Panc1 (cell line): ENCODE measurements at regions not wholly inside any gene's neighbourhood (a gene's known extent, or its start where the extent isn't known, plus 50 kb on each side); places are given as distances from the start of the nearest gene placed in this dataset.

ENCODE experiments used
- ATAC-seq: fragments of 200-7000 bp; cut with Tn5 transposase; 2 replicates; pipeline ENCODE4 v1.9.1; 2020; ENCODE audit warnings: mild to moderate bottlenecking, moderate library complexity
- BruUV-seq: library from RNA; stranded (reverse); fragments of 400-500 nt; replicated peaks from 2 replicates; lab custom pipeline; 2021; lab: Mats Ljungman, UMichigan
- CTCF ChIA-PET: fragments of 300-600 bp; sonication (Branson Sonifier 250); formaldehyde crosslinking; loops from one replicate; lab custom pipeline; 2022; ENCODE audit warnings: antibody characterized with exemption; lab: Charles Lee
- POLR2A ChIA-PET: fragments of 300-600 bp; sonication (Branson Sonifier 250); formaldehyde crosslinking; loops from one replicate; lab custom pipeline; 2022; ENCODE audit warnings: antibody characterized with exemption; lab: Charles Lee
- DNase-seq: peaks from one replicate; pipeline ENCODE4 v3.0.0-alpha.2; 2010; ENCODE audit warnings: low read depth, low spot score
- H3K27ac ChIP-seq: 2 replicates; pipeline ENCODE4 v1.5.1; 2011; ENCODE audit warnings: mild to moderate bottlenecking, low read length, inconsistent platforms
- H3K27me3 ChIP-seq: fragments of 200-500 bp; sonication (Bioruptor generic); 2 replicates; pipeline ENCODE4 v1.6.0; 2014; ENCODE audit warnings: low read length, inconsistent platforms; ENCODE audit not compliant: control insufficient read depth, insufficient read depth
- H3K36me3 ChIP-seq: fragments of 200-500 bp; sonication (Bioruptor generic); 2 replicates; pipeline ENCODE4 v1.5.1; 2014; ENCODE audit warnings: inconsistent platforms, mild to moderate bottlenecking, low read length, moderate library complexity; ENCODE audit not compliant: control insufficient read depth, insufficient read depth
- H3K4me1 ChIP-seq: 2 replicates; pipeline ENCODE4 v1.5.1; 2011; ENCODE audit warnings: inconsistent platforms, mild to moderate bottlenecking, low read length, moderate library complexity; ENCODE audit not compliant: control insufficient read depth, insufficient read depth
- H3K4me3 ChIP-seq, 2 experiments: 2 replicates each; pipeline ENCODE4 v1.5.1; 2011 to 2012; ENCODE audit warnings: low read depth in 2 of 2, low read length in 2 of 2, mild to moderate bottlenecking in 2 of 2, inconsistent platforms in 1 of 2, moderate library complexity in 1 of 2
- H3K9me3 ChIP-seq: fragments of 200-500 bp; sonication (Bioruptor generic); 2 replicates; pipeline ENCODE4 v1.5.1; 2014; ENCODE audit warnings: low read depth, mild to moderate bottlenecking, inconsistent platforms, low read length, moderate library complexity; ENCODE audit not compliant: control insufficient read depth, insufficient read depth
- POLR2AphosphoS5 ChIP-seq: IDR thresholded peaks from 2 replicates; pipeline ENCODE4 v1.6.1; 2012; ENCODE audit warnings: mild to moderate bottlenecking, low read depth, low read length, moderate library complexity
- SIN3A ChIP-seq: IDR thresholded peaks from 2 replicates; pipeline ENCODE4 v1.6.1; 2012; ENCODE audit warnings: low read depth, mild to moderate bottlenecking, low read length, moderate library complexity, borderline replicate concordance; ENCODE audit not compliant: insufficient read depth
- TCF7L2 ChIP-seq: IDR thresholded peaks from 2 replicates; pipeline ENCODE4 v1.6.1; 2011; ENCODE audit warnings: mild to moderate bottlenecking, low read depth, low read length, inconsistent platforms
- in situ Hi-C: cut with HindIII; loops from 2 replicates; pipeline ENCODE4 v1.10.0; 2016; ENCODE audit warnings: low sequenced_read_pairs, low pct_unique_long_range_greater_than_20kb
- intact Hi-C: fragments of 100-400 bp; cut with micrococcal nuclease; formaldehyde crosslinking; loops from one replicate; pipeline ENCODE4 v1.10.0; 2022; ENCODE audit not compliant: unreplicated experiment
- TF ChIP-seq, protein P1 (sequence below): fragments of 450-650 bp; IDR thresholded peaks from 2 replicates; pipeline ENCODE4 v1.5.1; 2017; ENCODE audit warnings: mild to moderate bottlenecking
- TF ChIP-seq, protein P2 (sequence below), 2 experiments: IDR thresholded peaks; 2 replicates each; pipeline ENCODE4 v1.6.1; 2011 to 2012; ENCODE audit warnings: low read depth in 2 of 2, control low read depth in 1 of 2, low read length in 1 of 2, mild to moderate bottlenecking in 1 of 2, moderate library complexity in 1 of 2; ENCODE audit not compliant: insufficient read depth in 1 of 2

DNA sequence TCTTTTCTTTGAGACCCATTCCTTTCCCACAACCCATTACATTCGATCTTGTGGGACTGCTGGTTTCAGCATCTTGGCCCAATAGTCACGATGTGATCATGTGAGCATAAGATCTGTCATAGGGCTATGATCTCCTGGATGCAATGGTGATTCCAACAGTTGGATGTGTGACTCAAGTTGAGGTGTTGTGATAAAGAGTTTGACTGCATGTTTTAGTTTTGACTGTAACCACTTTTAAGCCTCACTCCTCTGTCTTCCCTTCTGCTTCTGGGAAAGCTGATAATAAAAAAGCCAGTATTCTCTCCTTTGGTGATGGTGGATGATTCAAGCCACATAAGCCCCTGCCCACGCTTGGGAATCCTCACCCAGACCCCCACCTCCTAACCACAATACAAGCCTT, 117.0 kb upstream of the ASCC3 start:
- TF ChIP-seq TCF7L2: no peak
- TF ChIP-seq, protein P1, sequence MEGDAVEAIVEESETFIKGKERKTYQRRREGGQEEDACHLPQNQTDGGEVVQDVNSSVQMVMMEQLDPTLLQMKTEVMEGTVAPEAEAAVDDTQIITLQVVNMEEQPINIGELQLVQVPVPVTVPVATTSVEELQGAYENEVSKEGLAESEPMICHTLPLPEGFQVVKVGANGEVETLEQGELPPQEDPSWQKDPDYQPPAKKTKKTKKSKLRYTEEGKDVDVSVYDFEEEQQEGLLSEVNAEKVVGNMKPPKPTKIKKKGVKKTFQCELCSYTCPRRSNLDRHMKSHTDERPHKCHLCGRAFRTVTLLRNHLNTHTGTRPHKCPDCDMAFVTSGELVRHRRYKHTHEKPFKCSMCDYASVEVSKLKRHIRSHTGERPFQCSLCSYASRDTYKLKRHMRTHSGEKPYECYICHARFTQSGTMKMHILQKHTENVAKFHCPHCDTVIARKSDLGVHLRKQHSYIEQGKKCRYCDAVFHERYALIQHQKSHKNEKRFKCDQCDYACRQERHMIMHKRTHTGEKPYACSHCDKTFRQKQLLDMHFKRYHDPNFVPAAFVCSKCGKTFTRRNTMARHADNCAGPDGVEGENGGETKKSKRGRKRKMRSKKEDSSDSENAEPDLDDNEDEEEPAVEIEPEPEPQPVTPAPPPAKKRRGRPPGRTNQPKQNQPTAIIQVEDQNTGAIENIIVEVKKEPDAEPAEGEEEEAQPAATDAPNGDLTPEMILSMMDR: no peak
- TF ChIP-seq, protein P2, sequence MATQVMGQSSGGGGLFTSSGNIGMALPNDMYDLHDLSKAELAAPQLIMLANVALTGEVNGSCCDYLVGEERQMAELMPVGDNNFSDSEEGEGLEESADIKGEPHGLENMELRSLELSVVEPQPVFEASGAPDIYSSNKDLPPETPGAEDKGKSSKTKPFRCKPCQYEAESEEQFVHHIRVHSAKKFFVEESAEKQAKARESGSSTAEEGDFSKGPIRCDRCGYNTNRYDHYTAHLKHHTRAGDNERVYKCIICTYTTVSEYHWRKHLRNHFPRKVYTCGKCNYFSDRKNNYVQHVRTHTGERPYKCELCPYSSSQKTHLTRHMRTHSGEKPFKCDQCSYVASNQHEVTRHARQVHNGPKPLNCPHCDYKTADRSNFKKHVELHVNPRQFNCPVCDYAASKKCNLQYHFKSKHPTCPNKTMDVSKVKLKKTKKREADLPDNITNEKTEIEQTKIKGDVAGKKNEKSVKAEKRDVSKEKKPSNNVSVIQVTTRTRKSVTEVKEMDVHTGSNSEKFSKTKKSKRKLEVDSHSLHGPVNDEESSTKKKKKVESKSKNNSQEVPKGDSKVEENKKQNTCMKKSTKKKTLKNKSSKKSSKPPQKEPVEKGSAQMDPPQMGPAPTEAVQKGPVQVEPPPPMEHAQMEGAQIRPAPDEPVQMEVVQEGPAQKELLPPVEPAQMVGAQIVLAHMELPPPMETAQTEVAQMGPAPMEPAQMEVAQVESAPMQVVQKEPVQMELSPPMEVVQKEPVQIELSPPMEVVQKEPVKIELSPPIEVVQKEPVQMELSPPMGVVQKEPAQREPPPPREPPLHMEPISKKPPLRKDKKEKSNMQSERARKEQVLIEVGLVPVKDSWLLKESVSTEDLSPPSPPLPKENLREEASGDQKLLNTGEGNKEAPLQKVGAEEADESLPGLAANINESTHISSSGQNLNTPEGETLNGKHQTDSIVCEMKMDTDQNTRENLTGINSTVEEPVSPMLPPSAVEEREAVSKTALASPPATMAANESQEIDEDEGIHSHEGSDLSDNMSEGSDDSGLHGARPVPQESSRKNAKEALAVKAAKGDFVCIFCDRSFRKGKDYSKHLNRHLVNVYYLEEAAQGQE (IDR thresholded peaks at IDR 0.05; ENCODE audit: insufficient read depth in 1 of 2, low read depth in 2 of 2, low read length in 1 of 2): no peak
- TF ChIP-seq SIN3A: no peak
- no peak for TF ChIP-seq POLR2AphosphoS5
- H3K4me3 ChIP-seq: no peak overlapping the region
- no peaks in the 10 kb centered on the region for H3K36me3 ChIP-seq
- no TSS peak for BruUV-seq
- H3K4me1 ChIP-seq: no peaks in the 10 kb centered on the region
- H3K27ac ChIP-seq: no peak overlapping the region
- intact Hi-C loops: no loop called here
- in situ Hi-C loops: no loop called here
- no peaks in the 10 kb centered on the region for H3K27me3 ChIP-seq
- H3K9me3 ChIP-seq: peaks cover 8% of the 10 kb centered on the region; the same call in 1 of the 2 replicates
- POLR2A ChIA-PET: no interaction called here
- CTCF ChIA-PET: no interaction called here
- ATAC-seq (no peak), DNase-seq (peak; percentile 20)

DNA sequence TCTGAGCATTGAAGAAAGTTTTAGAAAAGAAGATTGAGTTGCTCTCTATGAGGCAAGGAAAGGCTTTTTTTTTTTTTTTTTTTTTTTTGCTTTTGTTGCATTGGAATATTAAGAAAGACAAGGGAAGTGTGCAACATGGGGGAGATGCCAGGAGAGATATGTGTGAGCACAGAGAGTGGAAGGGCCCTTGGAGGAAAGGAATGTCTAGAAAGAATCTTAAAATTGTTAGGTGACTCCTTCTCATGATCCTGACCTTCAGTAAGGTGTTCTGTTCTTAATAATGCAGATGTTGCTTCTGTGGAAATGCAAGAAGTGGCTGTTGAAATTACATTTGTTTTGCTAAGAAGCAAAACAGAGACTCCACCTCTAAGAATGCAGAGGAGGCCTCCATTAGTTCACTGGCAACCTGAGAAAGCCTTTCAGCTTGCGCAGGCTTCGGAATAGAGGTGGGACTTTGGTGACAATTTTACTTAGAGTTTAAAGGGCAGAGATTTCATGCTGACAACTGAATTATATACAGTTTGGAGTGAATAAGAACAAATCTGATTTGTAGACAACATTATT, 118.0 kb upstream of the ASCC3 start:
- no peak overlapping the region for H3K27ac ChIP-seq
- H3K27me3 ChIP-seq: no peaks in the 10 kb centered on the region
- ATAC-seq (no peak), DNase-seq (no peak)
- H3K4me1 ChIP-seq: no peaks in the 10 kb centered on the region
- POLR2A ChIA-PET: no interaction called here
- TF ChIP-seq, protein P2 (IDR thresholded peaks at IDR 0.05; ENCODE audit: insufficient read depth in 1 of 2, low read depth in 2 of 2, low read length in 1 of 2): no peak
- TF ChIP-seq SIN3A: no peak
- TF ChIP-seq TCF7L2: no peak
- TF ChIP-seq, protein P1: no peak
- no peak for TF ChIP-seq POLR2AphosphoS5
- BruUV-seq: no TSS peak
- CTCF ChIA-PET: no interaction called here
- in situ Hi-C loops: no loop called here
- H3K4me3 ChIP-seq: no peak overlapping the region
- peaks cover 9% of the 10 kb centered on the region; the same call in 1 of the 2 replicates for H3K9me3 ChIP-seq
- intact Hi-C loops: no loop called here
- H3K36me3 ChIP-seq: no peaks in the 10 kb centered on the region
